Left ventricle myocardium inferior (tissue), 1 donor: ENCODE measurements at regions not wholly inside any gene's neighbourhood (a gene's known extent, or its start where the extent isn't known, plus 50 kb on each side); places are given as distances from the start of the nearest gene placed in this dataset.

ENCODE experiments used
- DNase-seq: peaks from one replicate; pipeline ENCODE4 v3.0.0-alpha.2; 2020
- H3K27ac ChIP-seq: fragments of 200-600 bp; replicated peaks from 2 replicates; pipeline ENCODE4 v1.8.0; 2021
- H3K27me3 ChIP-seq: fragments of 200-600 bp; 2 replicates; pipeline ENCODE4 v1.8.0; 2021; ENCODE audit warnings: low read depth
- H3K36me3 ChIP-seq: fragments of 200-600 bp; 2 replicates; pipeline ENCODE4 v1.8.0; 2021
- H3K4me1 ChIP-seq: fragments of 200-600 bp; 2 replicates; pipeline ENCODE4 v1.8.0; 2021
- H3K4me3 ChIP-seq: fragments of 200-600 bp; 2 replicates; pipeline ENCODE4 v1.8.0; 2021; ENCODE audit warnings: mild to moderate bottlenecking, moderate library complexity
- H3K9me3 ChIP-seq: fragments of 200-600 bp; replicated peaks from 2 replicates; pipeline ENCODE4 v1.8.0; 2021
- CTCF ChIP-seq: fragments of 200-600 bp; IDR thresholded peaks from 2 replicates; pipeline ENCODE4 v1.8.0; 2021; ENCODE audit warnings: antibody characterized with exemption, mild to moderate bottlenecking, borderline replicate concordance
- intact Hi-C: fragments of 100-400 bp; cut with micrococcal nuclease; formaldehyde crosslinking; loops from one replicate; pipeline ENCODE4 v1.11.0; 2022
- donor health status: DM: no; HTN: yes; CAD: no; lungs with severe emphysema.

GRCh38 chr4:102153391-102153790, 191.9 kb downstream of the SLC39A8 start:
- no peak for TF ChIP-seq CTCF
- intact Hi-C loops = no loop called here
- Histone ChIP-seq H3K27ac (no peak overlapping the region), H3K27me3 (no peaks in the 10 kb centered on the region), H3K4me3 (no peak overlapping the region), H3K9me3 (no peaks in the 10 kb centered on the region), H3K4me1 (no peaks in the 10 kb centered on the region), H3K36me3 (no peaks in the 10 kb centered on the region)
- DNase-seq = no peak

GRCh38 chr4:102151696-102152095, 193.6 kb downstream of the SLC39A8 start:
- no peaks in the 10 kb centered on the region for H3K36me3 ChIP-seq
- intact Hi-C loops = no loop called here
- no peak overlapping the region for H3K27ac ChIP-seq
- H3K9me3 ChIP-seq = no peaks in the 10 kb centered on the region
- H3K4me1 ChIP-seq = no peaks in the 10 kb centered on the region
- no peak for TF ChIP-seq CTCF
- H3K27me3 ChIP-seq = no peaks in the 10 kb centered on the region
- no peak for DNase-seq
- H3K4me3 ChIP-seq = no peak overlapping the region

GRCh38 chr4:102143433-102143832, 201.8 kb downstream of the SLC39A8 start:
- DNase-seq = no peak
- H3K9me3 ChIP-seq = no peaks in the 10 kb centered on the region
- no peaks in the 10 kb centered on the region for H3K27me3 ChIP-seq
- intact Hi-C loops = no loop called here
- no peak for TF ChIP-seq CTCF
- no peak overlapping the region for H3K4me3 ChIP-seq
- no peak overlapping the region for H3K27ac ChIP-seq
- no peaks in the 10 kb centered on the region for H3K36me3 ChIP-seq
- peaks cover 10% of the 10 kb centered on the region for H3K4me1 ChIP-seq

GRCh38 chr4:102141842-102142241, 203.4 kb downstream of the SLC39A8 start:
- intact Hi-C loops = no loop called here
- TF ChIP-seq CTCF = no peak
- Histone ChIP-seq H3K4me1 (peaks cover 13% of the 10 kb centered on the region), H3K4me3 (no peak overlapping the region), H3K9me3 (no peaks in the 10 kb centered on the region), H3K27ac (no peak overlapping the region), H3K36me3 (no peaks in the 10 kb centered on the region), H3K27me3 (no peaks in the 10 kb centered on the region)
- no peak for DNase-seq

- Histone ChIP-seq H3K4me1 (peaks cover 13% of the 10 kb centered on the region), H3K36me3 (no peaks in the 10 kb centered on the region), H3K4me3 (no peak overlapping the region), H3K27me3 (no peaks in the 10 kb centered on the region), H3K27ac (peak overlapping the region; percentile 34), H3K9me3 (no peaks in the 10 kb centered on the region)
- DNase-seq = no peak
- no peak for TF ChIP-seq CTCF
- intact Hi-C loops = no loop called here
Measured at GRCh38 chr4:102139932-102140331, 205.3 kb downstream of the SLC39A8 start.

GRCh38 chr4:102139132-102139573, 206.1 kb downstream of the SLC39A8 start:
- no peaks in the 10 kb centered on the region for H3K9me3 ChIP-seq
- peaks cover 13% of the 10 kb centered on the region for H3K4me1 ChIP-seq
- peak overlapping the region; percentile 48 for H3K27ac ChIP-seq
- H3K27me3 ChIP-seq = no peaks in the 10 kb centered on the region
- no peak overlapping the region for H3K4me3 ChIP-seq
- no peaks in the 10 kb centered on the region for H3K36me3 ChIP-seq
- intact Hi-C loops = no loop called here
- no peak for TF ChIP-seq CTCF
- DNase-seq = no peak
